K562 (cell line): ENCODE measurements at regions not wholly inside any gene's neighbourhood (a gene's known extent, or its start where the extent isn't known, plus 50 kb on each side); places are given as distances from the start of the nearest gene placed in this dataset.

Experiments
- ATAC-seq: fragments of 200-7000 bp; cut with Tn5 transposase; 3 replicates; pipeline ENCODE4 v1.9.1; 2020; ENCODE audit warnings: moderate library complexity
- BruUV-seq: library from RNA; stranded (reverse); fragments of 400-500 nt; replicated peaks from 2 replicates; lab custom pipeline; 2021; lab: Mats Ljungman, UMichigan
- CTCF ChIA-PET: fragments of 300-600 bp; formaldehyde crosslinking; extraction: SDS; loops from one replicate; lab custom pipeline; 2021; ENCODE audit warnings: low intra/inter-chr PET ratio; lab: Yijun Ruan, JAX
- POLR2A ChIA-PET: fragments of 300-600, 350-650 bp; sonication (Branson Sonifier 250); formaldehyde crosslinking; extraction: SDS; loops from one replicate; lab custom pipeline; 2021; ENCODE audit warnings: antibody characterized with exemption, inconsistent platforms; lab: Yijun Ruan, JAX
- DNase-seq, 4 experiments: peaks; one replicate each; pipeline versions ENCODE4 v3.0.0 to v3.0.0-alpha.2; 2011 to 2018; ENCODE audit warnings: low spot score in 3 of 4, mixed read lengths in 3 of 4; ENCODE audit errors: extremely low read depth in 1 of 4
- FAIRE-seq: peaks from 2 replicates; lab custom pipeline; 2011; peaks lifted over from hg19 to GRCh38; lab: Jason Lieb, UNC
- H2AFZ ChIP-seq: 2 replicates; pipeline ENCODE4 v1.6.0; 2011; ENCODE audit warnings: low read depth, low read length, control low read depth, inconsistent platforms
- H3K27ac ChIP-seq: fragments of 200-600 bp; 3 replicates; pipeline ENCODE4 v1.8.0; 2011; ENCODE audit warnings: low read depth, mild to moderate bottlenecking, control low read depth, inconsistent platforms, low read length, moderate library complexity, mixed read lengths; ENCODE audit errors: extremely low read depth
- H3K27me3 ChIP-seq, 2 experiments: fragments of 300-600 bp in 1 of 2; 2 replicates in 1 of 2; 3 replicates in 1 of 2; pipeline versions ENCODE4 v1.6.0 to v1.8.0; 2011; ENCODE audit warnings: inconsistent platforms in 2 of 2, low read length in 2 of 2, mild to moderate bottlenecking in 1 of 2, mixed read lengths in 1 of 2, moderate library complexity in 1 of 2; ENCODE audit not compliant: control insufficient read depth in 2 of 2, insufficient read depth in 2 of 2
- H3K36me3 ChIP-seq: fragments of 300-600 bp; 3 replicates; pipeline ENCODE4 v1.8.0; 2011; ENCODE audit warnings: mild to moderate bottlenecking, low read length, inconsistent platforms; ENCODE audit not compliant: control insufficient read depth, insufficient read depth
- H3K4me1 ChIP-seq, 2 experiments: fragments of 200-600 bp in 1 of 2; replicated peaks in 1 of 2; 2 replicates in 1 of 2; 3 replicates in 1 of 2; pipeline versions ENCODE4 v1.5.1 to v1.8.0; 2011; ENCODE audit warnings: inconsistent platforms in 2 of 2, low read length in 2 of 2, mild to moderate bottlenecking in 1 of 2, mixed read lengths in 1 of 2, moderate library complexity in 1 of 2; ENCODE audit not compliant: control insufficient read depth in 2 of 2, insufficient read depth in 2 of 2
- H3K4me2 ChIP-seq: 2 replicates; pipeline ENCODE4 v1.6.1; 2011; ENCODE audit warnings: low read length, control low read depth, inconsistent platforms, mixed read lengths; ENCODE audit not compliant: insufficient read depth
- H3K4me3 ChIP-seq: fragments of 200-600 bp; sonication (generic), shearing (Covaris generic); 2 replicates; pipeline ENCODE4 v1.5.1; 2016; ENCODE audit warnings: control low read depth, inconsistent platforms
- H3K79me2 ChIP-seq: fragments of 200-600 bp; 3 replicates; pipeline ENCODE4 v1.8.0; 2011; ENCODE audit warnings: low read length, inconsistent platforms; ENCODE audit not compliant: control insufficient read depth, insufficient read depth
- H3K9ac ChIP-seq, 2 experiments: 2 replicates each; pipeline versions ENCODE4 v1.6.0 to v1.6.1; 2011; ENCODE audit warnings: low read depth in 2 of 2, low read length in 2 of 2, control low read depth in 1 of 2, inconsistent platforms in 1 of 2, mild to moderate bottlenecking in 1 of 2, mixed read lengths in 1 of 2; ENCODE audit not compliant: insufficient read depth in 1 of 2
- H3K9me1 ChIP-seq: one replicate; pipeline ENCODE4 v1.6.0; 2011; ENCODE audit warnings: inconsistent platforms, mild to moderate bottlenecking, low read length, moderate library complexity; ENCODE audit not compliant: control insufficient read depth, insufficient read depth
- H3K9me3 ChIP-seq: replicated peaks from 2 replicates; pipeline ENCODE4 v1.5.1; 2011; ENCODE audit warnings: low read depth, low read length, inconsistent platforms; ENCODE audit not compliant: control insufficient read depth, insufficient read depth
- H4K20me1 ChIP-seq: replicated peaks from 2 replicates; pipeline ENCODE4 v1.6.1; 2011; ENCODE audit warnings: low read length, inconsistent platforms, mixed read lengths; ENCODE audit not compliant: control insufficient read depth, insufficient read depth
- BMI1 ChIP-seq: fragments of 150-350 bp; IDR thresholded peaks from 2 replicates; pipeline ENCODE4 v1.6.1; 2014; ENCODE audit warnings: low read length
- CBX8 ChIP-seq: fragments of 200-600 bp; sonication (generic); IDR thresholded peaks from 2 replicates; pipeline ENCODE4 v1.6.1; 2012; ENCODE audit warnings: borderline replicate concordance, mixed run types, low read depth, mild to moderate bottlenecking, moderate library complexity, mixed read lengths, low read length, control low read depth, inconsistent platforms; ENCODE audit not compliant: poor library complexity, severe bottlenecking; ENCODE audit errors: extremely low read depth
- ELF4 ChIP-seq: fragments of 450-650 bp; formaldehyde crosslinking; IDR thresholded peaks from 2 replicates; pipeline ENCODE4 v1.4.0; 2022; ENCODE audit warnings: missing genetic modification characterization
- ETS2 ChIP-seq: IDR thresholded peaks from 2 replicates; pipeline ENCODE4 v1.6.1; 2016; ENCODE audit warnings: borderline replicate concordance, missing genetic modification characterization, mild to moderate bottlenecking, moderate library complexity, missing compliant biosample characterization; ENCODE audit not compliant: poor library complexity, severe bottlenecking
- GATAD2A ChIP-seq: fragments of 450-650 bp; IDR thresholded peaks from 2 replicates; pipeline ENCODE4 v1.6.1; 2017
- GMEB1 ChIP-seq: fragments of 250-450 bp; sonication (Bioruptor Pico); IDR thresholded peaks from 2 replicates; pipeline ENCODE4 v1.4.0; 2020; ENCODE audit warnings: mild to moderate bottlenecking
- KHSRP ChIP-seq: fragments of 450-650 bp; IDR thresholded peaks from 2 replicates; pipeline ENCODE4 v1.6.1; 2017
- MTA3 ChIP-seq: fragments of 450-650 bp; formaldehyde crosslinking; IDR thresholded peaks from 2 replicates; pipeline ENCODE4 v1.6.1; 2017; ENCODE audit warnings: mild to moderate bottlenecking, borderline replicate concordance
- NELFE ChIP-seq: IDR thresholded peaks from 2 replicates; pipeline ENCODE4 v1.6.1; 2011; ENCODE audit warnings: mild to moderate bottlenecking; ENCODE audit not compliant: insufficient read depth, insufficient read length
- NFYB ChIP-seq: IDR thresholded peaks from 2 replicates; pipeline ENCODE4 v1.6.1; 2011; ENCODE audit warnings: mild to moderate bottlenecking, moderate library complexity; ENCODE audit not compliant: insufficient read length; ENCODE audit errors: extremely low read depth
- TAF7 ChIP-seq: fragments of 450-650 bp; IDR thresholded peaks from 2 replicates; pipeline ENCODE4 v1.6.1; 2016; ENCODE audit warnings: missing genetic modification characterization, missing compliant biosample characterization
- XRCC4 ChIP-seq: IDR thresholded peaks from one replicate; pipeline ENCODE4 v1.6.1; 2011; ENCODE audit not compliant: insufficient read depth, insufficient read length; ENCODE audit errors: extremely low read depth
- ZFX ChIP-seq: sonication (generic); formaldehyde crosslinking; IDR thresholded peaks from 2 replicates; pipeline ENCODE4 v1.8.0; 2022; ENCODE audit warnings: mild to moderate bottlenecking, missing genetic modification reagents, moderate library complexity
- ZNF699 ChIP-seq: fragments of 250-450 bp; sonication (Bioruptor Pico); IDR thresholded peaks from 2 replicates; pipeline ENCODE4 v1.8.0; 2021; ENCODE audit warnings: mild to moderate bottlenecking, moderate library complexity; ENCODE audit not compliant: insufficient replicate concordance
- WGBS: fragments of 100-300 bp; shearing (Covaris generic); methylation state at CpG from one replicate; pipeline ENCODE4 v1.1.6; 2016; ENCODE audit warnings: low coverage, mixed read lengths; ENCODE audit not compliant: insufficient coverage; ENCODE audit errors: missing lambda C conversion rate; 5-methylcytosine and 5-hydroxymethylcytosine counted together
- in situ Hi-C: fragments of 300-500 bp; cut with MboI; formaldehyde crosslinking; loops from 4 replicates; pipeline ENCODE4 v1.15.0; 2018; ENCODE audit warnings: inconsistent platforms, mixed read lengths
- intact Hi-C: fragments of 100-400 bp; cut with micrococcal nuclease; formaldehyde crosslinking; loops from 2 replicates; pipeline ENCODE4 v1.14.2; 2022
- TF ChIP-seq, protein P1 (sequence below): conservative IDR thresholded peaks from 2 replicates; pipeline ENCODE4 v1.6.1; 2011; ENCODE audit warnings: low read depth, mild to moderate bottlenecking, low read length; ENCODE audit not compliant: control insufficient read depth
- TF ChIP-seq, protein P2 (sequence below): fragments of 450-650 bp; formaldehyde crosslinking; IDR thresholded peaks from 2 replicates; pipeline ENCODE4 v1.4.0; 2020; ENCODE audit warnings: mild to moderate bottlenecking, moderate library complexity

- CTCF ChIA-PET: no interaction called here
- no peak overlapping the region for H2AFZ ChIP-seq
- no peak overlapping the region for H3K4me2 ChIP-seq
- DNase-seq (no peak), FAIRE-seq (no peak), ATAC-seq (no peak)
- no peak overlapping the region for H3K27ac ChIP-seq
- no peaks in the 10 kb centered on the region for H3K36me3 ChIP-seq
- H3K9me3 ChIP-seq: no peaks in the 10 kb centered on the region; the same call in 1 of the 2 replicates
- no peak overlapping the region for H3K9ac ChIP-seq
- no peaks in the 10 kb centered on the region for H3K79me2 ChIP-seq
- no peaks in the 10 kb centered on the region for H3K9me1 ChIP-seq
- H3K4me1 ChIP-seq: no peaks in the 10 kb centered on the region
- BruUV-seq: no TSS peak
- TF ChIP-seq CBX8 (no peak), GATAD2A (no peak), ZNF699 (no peak), KHSRP (no peak), ZFX (no peak), ETS2 (tag) (no peak), NELFE (no peak), GMEB1 (CRISPR knock-in tag) (no peak), BMI1 (no peak), ELF4 (CRISPR knock-in tag) (no peak), TAF7 (tag) (no peak), NFYB (no peak), MTA3 (no peak), XRCC4 (no peak)
- TF ChIP-seq, protein P1, sequence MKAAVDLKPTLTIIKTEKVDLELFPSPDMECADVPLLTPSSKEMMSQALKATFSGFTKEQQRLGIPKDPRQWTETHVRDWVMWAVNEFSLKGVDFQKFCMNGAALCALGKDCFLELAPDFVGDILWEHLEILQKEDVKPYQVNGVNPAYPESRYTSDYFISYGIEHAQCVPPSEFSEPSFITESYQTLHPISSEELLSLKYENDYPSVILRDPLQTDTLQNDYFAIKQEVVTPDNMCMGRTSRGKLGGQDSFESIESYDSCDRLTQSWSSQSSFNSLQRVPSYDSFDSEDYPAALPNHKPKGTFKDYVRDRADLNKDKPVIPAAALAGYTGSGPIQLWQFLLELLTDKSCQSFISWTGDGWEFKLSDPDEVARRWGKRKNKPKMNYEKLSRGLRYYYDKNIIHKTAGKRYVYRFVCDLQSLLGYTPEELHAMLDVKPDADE: no peak
- TF ChIP-seq, protein P2, sequence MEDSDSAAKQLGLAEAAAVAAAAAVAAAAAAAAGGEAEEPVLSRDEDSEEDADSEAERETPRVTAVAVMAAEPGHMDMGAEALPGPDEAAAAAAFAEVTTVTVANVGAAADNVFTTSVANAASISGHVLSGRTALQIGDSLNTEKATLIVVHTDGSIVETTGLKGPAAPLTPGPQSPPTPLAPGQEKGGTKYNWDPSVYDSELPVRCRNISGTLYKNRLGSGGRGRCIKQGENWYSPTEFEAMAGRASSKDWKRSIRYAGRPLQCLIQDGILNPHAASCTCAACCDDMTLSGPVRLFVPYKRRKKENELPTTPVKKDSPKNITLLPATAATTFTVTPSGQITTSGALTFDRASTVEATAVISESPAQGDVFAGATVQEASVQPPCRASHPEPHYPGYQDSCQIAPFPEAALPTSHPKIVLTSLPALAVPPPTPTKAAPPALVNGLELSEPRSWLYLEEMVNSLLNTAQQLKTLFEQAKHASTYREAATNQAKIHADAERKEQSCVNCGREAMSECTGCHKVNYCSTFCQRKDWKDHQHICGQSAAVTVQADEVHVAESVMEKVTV (CRISPR knock-in tag): no peak
- in situ Hi-C loops: no loop called here
- no peak overlapping the region for H3K4me3 ChIP-seq
- WGBS: 3% methylated on average over 3 of the region's 3 CpGs
- intact Hi-C loops: no loop called here
- POLR2A ChIA-PET: no interaction called here
- H3K27me3 ChIP-seq: no peaks in the 10 kb centered on the region
- no peaks in the 10 kb centered on the region for H4K20me1 ChIP-seq
Measured at GRCh38 chr5:117623042-117623805, 1048.6 kb upstream of the SEMA6A start.
